A549 (cell line): ENCODE measurements at regions not wholly inside any gene's neighbourhood (a gene's known extent, or its start where the extent isn't known, plus 50 kb on each side); places are given as distances from the start of the nearest gene placed in this dataset.

Experiments
- CHD4 ChIP-seq: fragments of 200-600 bp; sonication (generic); IDR thresholded peaks from 2 replicates; pipeline ENCODE4 v1.6.1; 2016; ENCODE audit warnings: antibody characterized with exemption, mild to moderate bottlenecking, borderline replicate concordance
- POLR2A ChIP-seq: IDR thresholded peaks from 2 replicates; pipeline ENCODE4 v1.6.1; 2012; ENCODE audit warnings: mild to moderate bottlenecking, low read length
- SREBF2 ChIP-seq: fragments of 450-650 bp; IDR thresholded peaks from 2 replicates; pipeline ENCODE4 v1.6.1; 2014; ENCODE audit warnings: mild to moderate bottlenecking, moderate library complexity
- TF ChIP-seq, protein P1 (sequence below): fragments of >200 bp; sonication (Bioruptor Twin); formaldehyde crosslinking; IDR thresholded peaks from 3 replicates; pipeline ENCODE4 v1.5.1; 2016

DNA sequence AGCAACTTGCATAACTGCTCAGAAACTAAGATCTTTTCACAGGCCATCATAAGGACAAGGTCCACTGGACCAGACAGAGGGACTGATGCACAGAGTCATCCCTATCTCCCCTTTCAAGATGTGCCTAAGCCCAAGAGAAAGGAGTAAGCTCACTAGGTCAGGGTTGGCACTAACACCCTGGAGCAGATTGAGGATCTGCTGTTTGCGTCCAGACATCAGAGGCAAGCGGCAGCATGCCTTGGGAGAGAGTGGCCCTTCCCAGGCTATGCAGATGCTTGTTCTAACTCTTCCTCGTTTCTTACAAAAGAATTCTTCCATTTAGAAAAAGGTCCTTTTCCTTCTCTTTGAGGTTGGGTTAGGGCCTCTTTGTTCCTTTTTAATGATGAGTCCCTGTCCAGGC is 187.2 kb downstream of the KCNA5 start:
- TF ChIP-seq SREBF2 (no peak), POLR2A (no peak), CHD4 (no peak)
- TF ChIP-seq, protein P1, sequence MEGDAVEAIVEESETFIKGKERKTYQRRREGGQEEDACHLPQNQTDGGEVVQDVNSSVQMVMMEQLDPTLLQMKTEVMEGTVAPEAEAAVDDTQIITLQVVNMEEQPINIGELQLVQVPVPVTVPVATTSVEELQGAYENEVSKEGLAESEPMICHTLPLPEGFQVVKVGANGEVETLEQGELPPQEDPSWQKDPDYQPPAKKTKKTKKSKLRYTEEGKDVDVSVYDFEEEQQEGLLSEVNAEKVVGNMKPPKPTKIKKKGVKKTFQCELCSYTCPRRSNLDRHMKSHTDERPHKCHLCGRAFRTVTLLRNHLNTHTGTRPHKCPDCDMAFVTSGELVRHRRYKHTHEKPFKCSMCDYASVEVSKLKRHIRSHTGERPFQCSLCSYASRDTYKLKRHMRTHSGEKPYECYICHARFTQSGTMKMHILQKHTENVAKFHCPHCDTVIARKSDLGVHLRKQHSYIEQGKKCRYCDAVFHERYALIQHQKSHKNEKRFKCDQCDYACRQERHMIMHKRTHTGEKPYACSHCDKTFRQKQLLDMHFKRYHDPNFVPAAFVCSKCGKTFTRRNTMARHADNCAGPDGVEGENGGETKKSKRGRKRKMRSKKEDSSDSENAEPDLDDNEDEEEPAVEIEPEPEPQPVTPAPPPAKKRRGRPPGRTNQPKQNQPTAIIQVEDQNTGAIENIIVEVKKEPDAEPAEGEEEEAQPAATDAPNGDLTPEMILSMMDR = no peak
